Osteoblast (primary cell): ENCODE measurements at regions not wholly inside any gene's neighbourhood (a gene's known extent, or its start where the extent isn't known, plus 50 kb on each side); places are given as distances from the start of the nearest gene placed in this dataset.

Source experiments
- DNase-seq: peaks from one replicate; pipeline ENCODE4 v3.0.0; 2011; ENCODE audit warnings: low spot score, mixed read lengths; ENCODE audit not compliant: insufficient read length; ENCODE audit errors: missing footprints
- H2AFZ ChIP-seq: 2 replicates; pipeline ENCODE4 v1.6.0; 2011; ENCODE audit warnings: mild to moderate bottlenecking, low read length
- H3K27ac ChIP-seq: 2 replicates; pipeline ENCODE4 v1.5.1; 2011; ENCODE audit warnings: mild to moderate bottlenecking, low read depth, low read length, moderate library complexity
- H3K27me3 ChIP-seq: 2 replicates; pipeline ENCODE4 v1.6.0; 2012; ENCODE audit warnings: mild to moderate bottlenecking, control low read depth, inconsistent platforms, low read length, moderate library complexity; ENCODE audit not compliant: insufficient read depth
- H3K36me3 ChIP-seq: 2 replicates; pipeline ENCODE4 v1.5.1; 2011; ENCODE audit warnings: mild to moderate bottlenecking, low read length, control low read depth, moderate library complexity; ENCODE audit not compliant: insufficient read depth
- H3K4me1 ChIP-seq: 2 replicates; pipeline ENCODE4 v1.5.1; 2011; ENCODE audit warnings: mild to moderate bottlenecking, low read length, control low read depth, moderate library complexity; ENCODE audit not compliant: insufficient read depth
- H3K4me2 ChIP-seq: 2 replicates; pipeline ENCODE4 v1.6.0; 2011; ENCODE audit warnings: mild to moderate bottlenecking, low read length; ENCODE audit not compliant: insufficient read depth
- H3K4me3 ChIP-seq: fragments of 200-600 bp; sonication (generic); 3 replicates; pipeline ENCODE4 v1.5.1; 2012; ENCODE audit warnings: mild to moderate bottlenecking, low read length, inconsistent platforms; ENCODE audit not compliant: insufficient read depth
- H3K79me2 ChIP-seq: 2 replicates; pipeline ENCODE4 v1.6.0; 2012; ENCODE audit warnings: mild to moderate bottlenecking, low read length, control low read depth, inconsistent platforms; ENCODE audit not compliant: insufficient read depth
- H3K9me3 ChIP-seq: 2 replicates; pipeline ENCODE4 v1.5.1; 2011; ENCODE audit warnings: low read depth, low read length, control low read depth
- H4K20me1 ChIP-seq: 2 replicates; pipeline ENCODE4 v1.6.0; 2012; ENCODE audit warnings: mild to moderate bottlenecking, low read length, control low read depth; ENCODE audit not compliant: insufficient read depth
- TF ChIP-seq, protein P1 (sequence below): IDR thresholded peaks from 2 replicates; pipeline ENCODE4 v1.5.1; 2011; ENCODE audit warnings: mild to moderate bottlenecking, low read depth, low read length, moderate library complexity; ENCODE audit errors: extremely low read depth

DNA sequence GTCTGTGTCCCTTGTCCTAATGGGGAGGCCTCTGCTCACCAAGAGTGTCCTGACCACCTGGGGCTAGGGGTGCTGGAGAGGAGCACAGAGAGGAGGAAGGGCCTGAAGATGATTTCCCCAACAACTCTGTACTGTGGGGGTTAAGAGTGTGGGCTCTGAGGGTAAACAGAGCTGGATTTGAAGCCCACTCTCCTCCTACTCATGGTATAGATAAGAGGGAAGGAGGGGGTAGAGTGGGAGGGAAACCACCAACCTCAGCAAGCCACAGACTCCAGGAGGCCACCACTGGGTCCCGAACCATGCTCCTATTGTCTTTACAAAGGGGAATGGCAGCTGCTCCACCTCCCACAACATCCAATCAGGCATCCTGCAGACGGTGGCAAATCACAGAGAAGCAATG is 103.6 kb upstream of the RNU6-1 start:
- H3K27me3 ChIP-seq, result no peaks in the 10 kb centered on the region
- no peaks in the 10 kb centered on the region for H4K20me1 ChIP-seq
- no peak overlapping the region for H2AFZ ChIP-seq
- no peak overlapping the region for H3K27ac ChIP-seq
- H3K36me3 ChIP-seq, result no peaks in the 10 kb centered on the region
- H3K4me1 ChIP-seq, result no peaks in the 10 kb centered on the region
- DNase-seq, result no peak
- H3K79me2 ChIP-seq, result no peaks in the 10 kb centered on the region
- no peak overlapping the region for H3K4me3 ChIP-seq
- no peak overlapping the region for H3K4me2 ChIP-seq
- peaks cover 2% of the 10 kb centered on the region for H3K9me3 ChIP-seq
- TF ChIP-seq, protein P1, sequence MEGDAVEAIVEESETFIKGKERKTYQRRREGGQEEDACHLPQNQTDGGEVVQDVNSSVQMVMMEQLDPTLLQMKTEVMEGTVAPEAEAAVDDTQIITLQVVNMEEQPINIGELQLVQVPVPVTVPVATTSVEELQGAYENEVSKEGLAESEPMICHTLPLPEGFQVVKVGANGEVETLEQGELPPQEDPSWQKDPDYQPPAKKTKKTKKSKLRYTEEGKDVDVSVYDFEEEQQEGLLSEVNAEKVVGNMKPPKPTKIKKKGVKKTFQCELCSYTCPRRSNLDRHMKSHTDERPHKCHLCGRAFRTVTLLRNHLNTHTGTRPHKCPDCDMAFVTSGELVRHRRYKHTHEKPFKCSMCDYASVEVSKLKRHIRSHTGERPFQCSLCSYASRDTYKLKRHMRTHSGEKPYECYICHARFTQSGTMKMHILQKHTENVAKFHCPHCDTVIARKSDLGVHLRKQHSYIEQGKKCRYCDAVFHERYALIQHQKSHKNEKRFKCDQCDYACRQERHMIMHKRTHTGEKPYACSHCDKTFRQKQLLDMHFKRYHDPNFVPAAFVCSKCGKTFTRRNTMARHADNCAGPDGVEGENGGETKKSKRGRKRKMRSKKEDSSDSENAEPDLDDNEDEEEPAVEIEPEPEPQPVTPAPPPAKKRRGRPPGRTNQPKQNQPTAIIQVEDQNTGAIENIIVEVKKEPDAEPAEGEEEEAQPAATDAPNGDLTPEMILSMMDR, result no peak

DNA sequence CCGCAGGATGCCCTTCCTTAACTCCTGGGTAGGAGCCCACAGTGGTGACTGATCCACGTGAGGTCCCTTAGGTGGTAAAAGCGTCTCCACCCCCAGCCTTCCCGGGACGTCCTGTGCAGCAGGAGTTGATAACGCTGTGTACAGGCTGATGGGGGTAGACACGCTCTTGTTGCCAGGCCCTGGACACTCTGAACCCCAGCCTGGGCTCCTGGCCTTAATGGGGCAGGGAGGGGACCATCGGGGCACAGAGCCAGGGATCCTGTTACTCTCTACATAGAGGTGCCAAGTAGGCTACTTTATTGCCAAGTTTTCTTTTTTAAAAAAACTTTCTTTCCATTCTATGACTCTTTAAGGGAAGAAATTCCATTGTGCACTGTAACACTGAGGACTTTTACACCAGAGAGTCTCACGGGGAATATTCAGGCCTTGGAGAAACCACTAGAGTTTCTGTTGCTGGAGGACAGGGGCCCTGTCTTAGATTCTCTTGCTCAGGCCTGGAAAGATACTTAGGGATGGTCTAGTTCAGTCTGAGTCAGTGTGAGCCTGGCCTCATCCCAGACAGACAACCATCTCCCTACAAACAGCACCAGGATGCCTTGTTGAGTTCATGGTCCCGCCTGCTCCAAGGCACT is 104.3 kb upstream of the RNU6-1 start:
- H3K4me2 ChIP-seq, result no peak overlapping the region
- no peaks in the 10 kb centered on the region for H3K4me1 ChIP-seq
- TF ChIP-seq, protein P1, result no peak
- no peak overlapping the region for H3K27ac ChIP-seq
- H3K4me3 ChIP-seq, result no peak overlapping the region
- no peaks in the 10 kb centered on the region for H3K79me2 ChIP-seq
- no peak overlapping the region for H2AFZ ChIP-seq
- H4K20me1 ChIP-seq, result no peaks in the 10 kb centered on the region
- H3K9me3 ChIP-seq, result peaks cover 2% of the 10 kb centered on the region
- peak; percentile 47 for DNase-seq
- no peaks in the 10 kb centered on the region for H3K27me3 ChIP-seq
- H3K36me3 ChIP-seq, result no peaks in the 10 kb centered on the region

DNA sequence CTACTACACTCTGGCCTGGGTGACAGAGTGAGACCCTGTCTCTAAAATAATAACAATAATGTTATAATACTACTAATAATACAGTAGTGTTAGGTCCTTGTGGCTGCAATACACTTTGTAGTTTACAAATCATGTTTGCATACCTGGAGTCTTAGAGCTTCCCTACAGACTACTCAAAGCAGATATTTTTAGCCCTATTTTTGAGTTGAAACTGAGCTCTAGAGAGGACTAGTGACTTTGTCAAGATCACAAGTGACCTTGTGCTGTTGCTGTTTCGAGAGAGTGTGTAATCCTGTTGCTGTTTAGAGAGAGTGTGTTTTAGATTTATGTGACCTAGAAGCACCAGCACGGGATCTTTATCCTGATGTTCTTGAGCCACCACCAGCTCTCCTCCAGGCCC is 105.3 kb upstream of the RNU6-1 start:
- H3K27me3 ChIP-seq, result no peaks in the 10 kb centered on the region
- peaks cover 2% of the 10 kb centered on the region for H3K9me3 ChIP-seq
- H3K79me2 ChIP-seq, result no peaks in the 10 kb centered on the region
- DNase-seq, result no peak
- no peak overlapping the region for H3K4me3 ChIP-seq
- no peak overlapping the region for H3K4me2 ChIP-seq
- no peaks in the 10 kb centered on the region for H3K4me1 ChIP-seq
- no peak overlapping the region for H3K27ac ChIP-seq
- no peak overlapping the region for H2AFZ ChIP-seq
- H4K20me1 ChIP-seq, result no peaks in the 10 kb centered on the region
- TF ChIP-seq, protein P1, result no peak
- H3K36me3 ChIP-seq, result no peaks in the 10 kb centered on the region

DNA sequence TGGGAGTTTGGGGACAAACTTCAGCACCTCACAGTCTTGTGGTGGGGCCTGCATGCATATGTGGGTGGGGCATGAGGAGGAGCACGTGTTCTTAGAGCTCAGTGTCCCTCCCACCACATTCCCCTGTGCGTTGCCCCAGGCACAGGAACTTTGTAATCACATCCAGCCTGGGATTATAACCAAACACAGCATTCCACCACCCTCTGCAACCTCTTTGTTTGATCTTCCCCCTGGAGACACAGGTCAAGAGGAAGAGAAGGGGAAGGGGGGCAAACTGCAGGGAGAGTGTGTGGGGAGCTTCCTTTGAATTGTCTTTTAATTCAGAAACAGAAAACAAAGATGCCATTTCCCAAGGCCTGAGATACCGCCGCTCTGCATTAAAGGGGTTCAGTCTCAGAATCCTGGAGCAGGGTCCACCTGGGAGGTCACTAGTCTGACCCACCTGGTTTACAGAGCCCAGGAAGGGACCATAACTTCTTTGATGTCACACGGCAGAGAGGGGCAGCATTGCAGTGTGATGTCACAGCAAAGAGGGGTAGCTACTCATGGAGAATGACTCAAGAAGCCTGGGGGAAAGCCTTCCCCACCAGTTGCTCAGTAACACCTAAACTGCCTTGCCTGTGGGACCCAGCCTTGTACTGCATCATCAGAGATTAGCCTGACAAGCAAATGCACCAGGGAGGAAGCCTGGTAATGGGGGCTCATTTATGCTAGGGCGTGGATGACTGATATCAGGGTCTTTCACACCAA is 106.3 kb upstream of the RNU6-1 start:
- Histone ChIP-seq H3K27me3 (no peaks in the 10 kb centered on the region), H3K9me3 (peaks cover 2% of the 10 kb centered on the region), H4K20me1 (no peaks in the 10 kb centered on the region), H3K79me2 (no peaks in the 10 kb centered on the region), H2AFZ (no peak overlapping the region), H3K27ac (no peak overlapping the region), H3K36me3 (no peaks in the 10 kb centered on the region), H3K4me2 (no peak overlapping the region), H3K4me1 (no peaks in the 10 kb centered on the region), H3K4me3 (no peak overlapping the region)
- DNase-seq, result no peak
- TF ChIP-seq, protein P1, result no peak
